OCI-LY7 (cell line): ENCODE measurements at regions not wholly inside any gene's neighbourhood (a gene's known extent, or its start where the extent isn't known, plus 50 kb on each side); places are given as distances from the start of the nearest gene placed in this dataset. TPM values are rescaled to one million over a fixed set of nuclear protein-coding genes. Genes with fewer than 3 reads are reported as not detected.
A peak's percentile ranks its signal among the peaks of the same experiment; 100 is the strongest.

Experiments used
- BruUV-seq: library from RNA; stranded (reverse); fragments of 400-500 nt; replicated peaks from 2 replicates; lab custom pipeline; 2021; lab: Mats Ljungman, UMichigan
- CTCF ChIA-PET: fragments of 300-600 bp; sonication (Branson Sonifier 250); formaldehyde crosslinking; loops from one replicate; lab custom pipeline; 2022; ENCODE audit warnings: antibody characterized with exemption; ENCODE audit not compliant: unreplicated experiment; lab: Charles Lee
- POLR2A ChIA-PET: fragments of 300-600 bp; sonication (Branson Sonifier 250); formaldehyde crosslinking; loops from one replicate; lab custom pipeline; 2022; ENCODE audit warnings: antibody characterized with exemption; lab: Charles Lee
- DNase-seq: peaks from one replicate; pipeline ENCODE4 v3.0.0-alpha.2; 2015; ENCODE audit warnings: low spot score
- H2AFZ ChIP-seq: fragments of 200-600 bp; sonication (generic), shearing (Covaris generic); 2 replicates; pipeline ENCODE4 v1.6.1; 2014; ENCODE audit warnings: mild to moderate bottlenecking, antibody characterized with exemption, low read length, moderate library complexity
- H3K27ac ChIP-seq: fragments of 200-600 bp; sonication (generic); 2 replicates; pipeline ENCODE4 v1.5.1; 2014; ENCODE audit warnings: mixed run types, low read depth, mild to moderate bottlenecking, moderate library complexity, low read length, inconsistent platforms; ENCODE audit not compliant: poor library complexity, severe bottlenecking
- H3K36me3 ChIP-seq: fragments of 200-600 bp; sonication (generic); 2 replicates; pipeline ENCODE4 v1.6.1; 2014; ENCODE audit warnings: mild to moderate bottlenecking, antibody characterized with exemption, low read length, moderate library complexity, mixed read lengths; ENCODE audit not compliant: insufficient read depth
- H3K4me1 ChIP-seq: fragments of 200-600 bp; sonication (generic); 2 replicates; pipeline ENCODE4 v1.5.1; 2014; ENCODE audit warnings: mild to moderate bottlenecking, low read length; ENCODE audit not compliant: insufficient read depth, poor library complexity, severe bottlenecking
- H3K4me2 ChIP-seq: fragments of 200-600 bp; sonication (generic); 2 replicates; pipeline ENCODE4 v1.6.1; 2014; ENCODE audit warnings: mild to moderate bottlenecking, low read length
- H3K4me3 ChIP-seq: fragments of 200-600 bp; sonication (generic); 2 replicates; pipeline ENCODE4 v1.5.1; 2014; ENCODE audit warnings: mild to moderate bottlenecking, low read depth, low read length; ENCODE audit not compliant: poor library complexity, severe bottlenecking
- H3K79me2 ChIP-seq: fragments of 200-600 bp; sonication (generic); 2 replicates; pipeline ENCODE4 v1.6.1; 2016; ENCODE audit warnings: low read depth, mild to moderate bottlenecking, low read length, moderate library complexity, mixed read lengths; ENCODE audit not compliant: insufficient read depth
- H3K9me2 ChIP-seq: fragments of 200-600 bp; sonication (generic); 2 replicates; pipeline ENCODE4 v1.6.1; 2016; ENCODE audit warnings: mild to moderate bottlenecking, low read length, mixed read lengths; ENCODE audit not compliant: insufficient read depth
- H3K9me3 ChIP-seq: fragments of 200-600 bp; sonication (generic); 2 replicates; pipeline ENCODE4 v1.6.1; 2014; ENCODE audit warnings: mild to moderate bottlenecking, mixed run types, low read length, mixed read lengths
- H4K20me1 ChIP-seq: fragments of 200-600 bp; sonication (generic); 2 replicates; pipeline ENCODE4 v1.6.1; 2014; ENCODE audit warnings: mild to moderate bottlenecking, antibody characterized with exemption, low read length, moderate library complexity, mixed read lengths; ENCODE audit not compliant: insufficient read depth
- EZH2phosphoT487 ChIP-seq: fragments of 200-600 bp; sonication (generic); IDR thresholded peaks from 2 replicates; pipeline ENCODE4 v1.6.1; 2018; ENCODE audit warnings: low read depth, borderline replicate concordance, mild to moderate bottlenecking, mixed run types, antibody characterized with exemption, low read length, moderate library complexity, mixed read lengths
- intact Hi-C: fragments of 100-400 bp; cut with micrococcal nuclease; formaldehyde crosslinking; loops from one replicate; pipeline ENCODE4 v1.10.0; 2022; ENCODE audit not compliant: unreplicated experiment
- small RNA-seq: library from RNA; depleted of rRNA; stranded (forward); fragments of <200 nt; gene quantifications from one replicate; pipeline ENCODE3, GENCODE V24; 2014
- TF ChIP-seq, protein P1 (sequence below): fragments of 200-600 bp; sonication (generic); conservative IDR thresholded peaks from 2 replicates; pipeline ENCODE4 v1.5.1; 2014; ENCODE audit warnings: mild to moderate bottlenecking, antibody characterized with exemption, low read length, moderate library complexity, mixed read lengths

- H3K9me2 ChIP-seq: no peaks in the 10 kb centered on the region
- no TSS peak for BruUV-seq
- H3K4me2 ChIP-seq: no peak overlapping the region
- no peaks in the 10 kb centered on the region for H3K79me2 ChIP-seq
- no peak overlapping the region for H2AFZ ChIP-seq
- intact Hi-C loops: no loop called here
- no peak overlapping the region for H3K27ac ChIP-seq
- no peak overlapping the region for H3K4me3 ChIP-seq
- no peaks in the 10 kb centered on the region for H3K9me3 ChIP-seq
- peak; percentile 28 for DNase-seq
- TF ChIP-seq, protein P1, sequence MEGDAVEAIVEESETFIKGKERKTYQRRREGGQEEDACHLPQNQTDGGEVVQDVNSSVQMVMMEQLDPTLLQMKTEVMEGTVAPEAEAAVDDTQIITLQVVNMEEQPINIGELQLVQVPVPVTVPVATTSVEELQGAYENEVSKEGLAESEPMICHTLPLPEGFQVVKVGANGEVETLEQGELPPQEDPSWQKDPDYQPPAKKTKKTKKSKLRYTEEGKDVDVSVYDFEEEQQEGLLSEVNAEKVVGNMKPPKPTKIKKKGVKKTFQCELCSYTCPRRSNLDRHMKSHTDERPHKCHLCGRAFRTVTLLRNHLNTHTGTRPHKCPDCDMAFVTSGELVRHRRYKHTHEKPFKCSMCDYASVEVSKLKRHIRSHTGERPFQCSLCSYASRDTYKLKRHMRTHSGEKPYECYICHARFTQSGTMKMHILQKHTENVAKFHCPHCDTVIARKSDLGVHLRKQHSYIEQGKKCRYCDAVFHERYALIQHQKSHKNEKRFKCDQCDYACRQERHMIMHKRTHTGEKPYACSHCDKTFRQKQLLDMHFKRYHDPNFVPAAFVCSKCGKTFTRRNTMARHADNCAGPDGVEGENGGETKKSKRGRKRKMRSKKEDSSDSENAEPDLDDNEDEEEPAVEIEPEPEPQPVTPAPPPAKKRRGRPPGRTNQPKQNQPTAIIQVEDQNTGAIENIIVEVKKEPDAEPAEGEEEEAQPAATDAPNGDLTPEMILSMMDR: no peak
- no peak for TF ChIP-seq EZH2phosphoT487
- POLR2A ChIA-PET: interaction anchor here (0.6 kb wide), 1 partner anchor 250 kb away, joined by 3 read pairs; no protein-coding TSS in a partner anchor
- no peaks in the 10 kb centered on the region for H3K36me3 ChIP-seq
- CTCF ChIA-PET: no interaction called here
- peaks cover 9% of the 10 kb centered on the region for H3K4me1 ChIP-seq
- no peaks in the 10 kb centered on the region for H4K20me1 ChIP-seq
These were observed 49.9 kb upstream of the TAF1B start for GRCh38 chr2:9793156-9793917.

Small RNAs in the stretch of these regions (small RNA-seq; reads per million reads assigned to genes)
- gene AC082651.2 (not detected), gene RNU4-73P (not detected)
